HUES64 (cell line): ENCODE measurements at regions not wholly inside any gene's neighbourhood (a gene's known extent, or its start where the extent isn't known, plus 50 kb on each side); places are given as distances from the start of the nearest gene placed in this dataset.
A peak's percentile ranks its signal among the peaks of the same experiment; 100 is the strongest.

ENCODE experiments used
- H3K27ac ChIP-seq: 2 replicates; pipeline ENCODE4 v1.7.0; 2013; ENCODE audit warnings: low read depth, low read length, inconsistent platforms
- H3K27me3 ChIP-seq: 2 replicates; pipeline ENCODE4 v1.6.1; 2013; ENCODE audit warnings: mild to moderate bottlenecking, low read length; ENCODE audit not compliant: insufficient read depth
- H3K36me3 ChIP-seq: 2 replicates; pipeline ENCODE4 v1.6.1; 2013; ENCODE audit warnings: mild to moderate bottlenecking, low read length; ENCODE audit not compliant: insufficient read depth
- H3K4me1 ChIP-seq: 2 replicates; pipeline ENCODE4 v1.6.1; 2013; ENCODE audit warnings: mild to moderate bottlenecking, low read length, moderate library complexity; ENCODE audit not compliant: insufficient read depth
- H3K4me3 ChIP-seq: 2 replicates; pipeline ENCODE4 v1.5.1; 2013; ENCODE audit warnings: mild to moderate bottlenecking, low read length, moderate library complexity
- H3K9ac ChIP-seq: 2 replicates; pipeline ENCODE4 v1.6.1; 2013; ENCODE audit warnings: mild to moderate bottlenecking, low read depth, low read length
- H3K9me3 ChIP-seq: 2 replicates; pipeline ENCODE4 v1.6.1; 2013; ENCODE audit warnings: low read depth, low read length; ENCODE audit not compliant: insufficient read depth
- WGBS: fragments of 150-250, 120-280 bp; methylation state at CpG from one replicate; pipeline ENCODE4 v1.1.7; 2013; ENCODE audit warnings: missing lambda C conversion rate; 5-methylcytosine and 5-hydroxymethylcytosine counted together

- H3K9me3 ChIP-seq, result no peaks in the 10 kb centered on the region
- H3K9ac ChIP-seq, result no peak overlapping the region
- peaks cover 20% of the 10 kb centered on the region for H3K4me1 ChIP-seq
- no peak overlapping the region for H3K4me3 ChIP-seq
- no peaks in the 10 kb centered on the region for H3K27me3 ChIP-seq
- WGBS, result 85% methylated on average over 3 of the region's 3 CpGs
- no peak overlapping the region; the same call in 1 of the 2 replicates for H3K27ac ChIP-seq
- H3K36me3 ChIP-seq, result no peaks in the 10 kb centered on the region
These were observed 450.8 kb downstream of the USP25 start for GRCh38 chr21:16180614-16181013.

GRCh38 chr21:16181018-16181417 is 451.2 kb downstream of the USP25 start:
- WGBS, result 95% methylated on average over 3 of the region's 3 CpGs
- Histone ChIP-seq H3K36me3 (no peaks in the 10 kb centered on the region), H3K9me3 (no peaks in the 10 kb centered on the region), H3K27me3 (no peaks in the 10 kb centered on the region), H3K9ac (no peak overlapping the region), H3K4me3 (no peak overlapping the region), H3K27ac (peak overlapping the region; percentile 7; the same call in 1 of the 2 replicates), H3K4me1 (peaks cover 20% of the 10 kb centered on the region)

- no peaks in the 10 kb centered on the region for H3K27me3 ChIP-seq
- no peak overlapping the region for H3K27ac ChIP-seq
- H3K4me3 ChIP-seq, result no peak overlapping the region
- H3K9ac ChIP-seq, result no peak overlapping the region
- H3K9me3 ChIP-seq, result no peaks in the 10 kb centered on the region
- WGBS, result 100% methylated on average over 1 of the region's 1 CpG
- peaks cover 7% of the 10 kb centered on the region for H3K4me1 ChIP-seq
- no peaks in the 10 kb centered on the region for H3K36me3 ChIP-seq
These were observed 456.0 kb downstream of the USP25 start for GRCh38 chr21:16185766-16186165.

GRCh38 chr21:16186742-16187141 is 457.0 kb downstream of the USP25 start:
- Histone ChIP-seq H3K27ac (no peak overlapping the region), H3K27me3 (no peaks in the 10 kb centered on the region), H3K4me1 (peaks cover 2% of the 10 kb centered on the region; the same call in 1 of the 2 replicates), H3K4me3 (no peak overlapping the region), H3K9me3 (no peaks in the 10 kb centered on the region), H3K9ac (no peak overlapping the region), H3K36me3 (no peaks in the 10 kb centered on the region)
- 83% methylated on average over 1 of the region's 1 CpG for WGBS

GRCh38 chr21:16187603-16188301 is 458.0 kb downstream of the USP25 start:
- H3K27ac ChIP-seq, result no peak overlapping the region
- no peaks in the 10 kb centered on the region for H3K9me3 ChIP-seq
- H3K9ac ChIP-seq, result no peak overlapping the region
- WGBS, result 93% methylated on average over 2 of the region's 2 CpGs
- no peaks in the 10 kb centered on the region for H3K27me3 ChIP-seq
- H3K4me3 ChIP-seq, result no peak overlapping the region
- H3K36me3 ChIP-seq, result no peaks in the 10 kb centered on the region
- H3K4me1 ChIP-seq, result peaks cover 4% of the 10 kb centered on the region; the same call in 1 of the 2 replicates

GRCh38 chr21:16192902-16193301 is 463.1 kb downstream of the USP25 start:
- Histone ChIP-seq H3K9me3 (no peaks in the 10 kb centered on the region), H3K4me1 (peaks cover 28% of the 10 kb centered on the region), H3K27ac (no peak overlapping the region), H3K27me3 (no peaks in the 10 kb centered on the region), H3K9ac (no peak overlapping the region), H3K36me3 (no peaks in the 10 kb centered on the region), H3K4me3 (no peak overlapping the region)
- 76% methylated on average over 1 of the region's 2 CpGs for WGBS

GRCh38 chr21:16193496-16194094 is 463.8 kb downstream of the USP25 start:
- Histone ChIP-seq H3K9ac (no peak overlapping the region), H3K4me3 (no peak overlapping the region), H3K4me1 (peaks cover 28% of the 10 kb centered on the region), H3K27me3 (no peaks in the 10 kb centered on the region), H3K9me3 (no peaks in the 10 kb centered on the region), H3K27ac (no peak overlapping the region), H3K36me3 (no peaks in the 10 kb centered on the region)
- WGBS, result 35% methylated on average over 1 of the region's 2 CpGs

GRCh38 chr21:16194095-16194787 is 464.5 kb downstream of the USP25 start:
- Histone ChIP-seq H3K4me3 (peak overlapping the region; percentile 27; the same call in 1 of the 2 replicates), H3K27ac (peak overlapping the region; percentile 60), H3K9me3 (no peaks in the 10 kb centered on the region), H3K27me3 (no peaks in the 10 kb centered on the region), H3K36me3 (no peaks in the 10 kb centered on the region), H3K9ac (peak overlapping the region; percentile 57; the same call in 1 of the 2 replicates), H3K4me1 (peaks cover 28% of the 10 kb centered on the region)
- WGBS, result 46% methylated on average over 8 of the region's 9 CpGs

GRCh38 chr21:16194788-16195537 is 465.2 kb downstream of the USP25 start:
- no peaks in the 10 kb centered on the region for H3K36me3 ChIP-seq
- peak overlapping the region; percentile 32 for H3K27ac ChIP-seq
- H3K9me3 ChIP-seq, result no peaks in the 10 kb centered on the region
- peaks cover 28% of the 10 kb centered on the region for H3K4me1 ChIP-seq
- H3K27me3 ChIP-seq, result no peaks in the 10 kb centered on the region
- peak overlapping the region; percentile 27; the same call in 1 of the 2 replicates for H3K4me3 ChIP-seq
- H3K9ac ChIP-seq, result peak overlapping the region; percentile 57; the same call in 1 of the 2 replicates
- WGBS, result 90% methylated on average over 8 of the region's 9 CpGs

GRCh38 chr21:16195538-16195910 is 465.7 kb downstream of the USP25 start:
- Histone ChIP-seq H3K4me1 (peaks cover 28% of the 10 kb centered on the region), H3K27ac (no peak overlapping the region), H3K27me3 (no peaks in the 10 kb centered on the region), H3K4me3 (peak overlapping the region; percentile 7; the same call in 1 of the 2 replicates), H3K9me3 (no peaks in the 10 kb centered on the region), H3K9ac (peak overlapping the region; percentile 30; the same call in 1 of the 2 replicates), H3K36me3 (no peaks in the 10 kb centered on the region)
- 71% methylated on average over 1 of the region's 4 CpGs for WGBS
